ENCODE measurements at regions not wholly inside any gene's neighbourhood (a gene's known extent, or its start where the extent isn't known, plus 50 kb on each side); places are given as distances from the start of the nearest gene placed in this dataset.
A peak's percentile ranks its signal among the peaks of the same experiment; 100 is the strongest.

DNA sequence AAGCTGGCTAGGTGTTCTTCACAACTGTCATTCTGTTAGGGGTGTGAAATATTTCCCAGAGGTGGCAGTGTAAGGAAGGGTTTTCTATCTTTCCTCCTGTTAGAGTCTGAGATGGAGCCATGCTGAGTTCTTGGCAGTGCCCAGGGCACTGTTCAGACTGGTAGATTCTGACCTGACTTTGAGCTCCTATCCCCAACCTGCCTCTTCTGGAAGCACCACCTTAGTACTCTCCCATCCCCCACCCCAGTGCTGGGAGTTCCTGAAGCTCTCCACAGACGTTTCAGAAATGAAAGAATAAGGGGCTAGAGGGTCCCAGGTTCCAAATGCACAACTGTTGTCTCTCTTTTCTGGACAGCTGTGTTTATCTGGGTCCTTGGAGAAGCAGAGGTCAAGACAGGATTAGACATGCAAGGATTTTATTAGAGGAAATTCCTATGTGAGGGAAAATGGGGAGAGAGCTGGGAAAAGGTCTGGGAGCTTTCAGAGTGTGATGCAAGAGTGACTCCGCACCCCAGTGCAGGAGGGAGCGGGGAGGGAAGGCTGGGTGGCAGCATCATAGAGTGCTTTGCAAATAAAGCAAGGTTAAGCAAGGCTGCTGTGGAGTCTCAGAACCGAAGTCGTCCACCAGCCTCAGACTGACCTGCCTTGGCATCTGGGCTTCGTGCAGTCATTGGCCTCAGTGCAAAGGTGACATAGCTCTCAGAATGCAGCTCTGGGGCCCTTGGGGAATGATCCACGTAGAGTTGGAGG is 75.5 kb downstream of the SLC4A3 start:
- no peak for DNase-seq (ENCODE audit: low read depth)
- no peak for TF ChIP-seq CTCF (conservative IDR thresholded peaks at IDR 0.05; ENCODE audit: low read depth, low read length)
- H3K4me3 ChIP-seq (ENCODE audit: low read depth, low read length): no peak overlapping the region

DNA sequence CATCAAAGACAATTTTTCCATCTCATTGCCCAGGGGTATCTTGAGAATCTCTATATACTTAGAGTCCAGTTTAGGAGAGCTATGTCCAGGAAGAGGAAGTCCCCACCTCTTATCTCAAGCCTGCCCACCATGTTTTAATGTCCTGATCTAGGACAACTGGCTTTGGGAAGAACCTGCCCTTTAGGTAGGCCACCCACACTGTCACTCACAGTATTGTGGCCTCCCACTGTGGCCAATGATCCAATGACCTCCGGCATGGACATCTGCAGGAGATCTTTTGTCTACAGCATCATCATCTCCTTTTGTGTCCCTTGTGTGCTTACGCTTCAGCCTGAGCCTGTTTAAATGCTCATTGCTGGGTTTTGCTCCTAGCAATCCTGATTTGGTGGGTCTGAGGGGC is 77.4 kb downstream of the SLC4A3 start:
- no peak for DNase-seq (ENCODE audit: low read depth)
- TF ChIP-seq CTCF (conservative IDR thresholded peaks at IDR 0.05; ENCODE audit: low read depth, low read length): no peak
- no peak overlapping the region for H3K4me3 ChIP-seq (ENCODE audit: low read depth, low read length)

- H3K4me3 ChIP-seq (ENCODE audit: low read depth, low read length): no peak overlapping the region
- DNase-seq (ENCODE audit: low read depth): no peak
- TF ChIP-seq CTCF (conservative IDR thresholded peaks at IDR 0.05; ENCODE audit: low read depth, low read length): no peak
These were observed 79.4 kb downstream of the SLC4A3 start for GRCh38 chr2:219706823-219707281.

DNA sequence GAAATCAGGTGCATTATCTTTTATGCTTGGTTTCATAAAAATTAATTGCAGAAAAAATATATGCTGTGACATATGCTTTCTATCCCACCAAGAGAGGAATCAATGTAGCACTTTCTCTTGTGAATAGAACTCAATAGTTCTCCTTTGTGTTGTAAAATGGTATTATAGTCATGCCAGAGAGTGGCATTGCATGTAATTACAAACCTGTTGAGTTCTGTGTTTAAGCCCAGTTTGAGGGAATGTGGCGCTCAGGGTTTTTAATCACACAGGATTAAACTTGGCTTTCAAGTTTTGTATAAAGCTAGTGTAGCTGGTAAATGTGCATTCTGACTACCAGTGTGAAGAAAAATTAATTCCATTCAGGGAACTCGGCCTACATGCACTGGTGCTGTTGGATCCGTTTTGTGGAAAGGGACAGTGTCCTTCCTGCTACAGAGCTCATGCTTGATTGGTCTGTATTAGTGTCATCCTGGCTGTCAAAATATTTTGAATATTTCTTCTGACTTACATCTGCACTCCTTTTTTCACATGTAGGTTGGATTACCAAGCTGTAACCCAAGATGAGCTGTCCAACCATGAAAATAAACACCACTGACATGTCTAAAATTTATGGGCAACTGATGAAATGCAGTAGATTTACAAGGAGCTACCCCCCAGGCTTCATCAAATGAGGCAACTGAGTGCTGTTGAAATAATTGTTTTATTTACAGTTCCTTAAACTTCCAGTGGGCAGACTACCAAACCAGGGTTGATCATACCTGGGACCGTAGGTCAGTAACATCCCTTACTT is 80.3 kb downstream of the SLC4A3 start:
- H3K4me3 ChIP-seq (ENCODE audit: low read depth, low read length): no peak overlapping the region
- no peak for DNase-seq (ENCODE audit: low read depth)
- TF ChIP-seq CTCF (conservative IDR thresholded peaks at IDR 0.05; ENCODE audit: low read depth, low read length): no peak

GRCh38 chr2:219709331-219709761 is 81.9 kb downstream of the SLC4A3 start:
- no peak overlapping the region for H3K4me3 ChIP-seq (ENCODE audit: low read depth, low read length)
- no peak for DNase-seq (ENCODE audit: low read depth)
- TF ChIP-seq CTCF (conservative IDR thresholded peaks at IDR 0.05; ENCODE audit: low read depth, low read length): no peak

DNA sequence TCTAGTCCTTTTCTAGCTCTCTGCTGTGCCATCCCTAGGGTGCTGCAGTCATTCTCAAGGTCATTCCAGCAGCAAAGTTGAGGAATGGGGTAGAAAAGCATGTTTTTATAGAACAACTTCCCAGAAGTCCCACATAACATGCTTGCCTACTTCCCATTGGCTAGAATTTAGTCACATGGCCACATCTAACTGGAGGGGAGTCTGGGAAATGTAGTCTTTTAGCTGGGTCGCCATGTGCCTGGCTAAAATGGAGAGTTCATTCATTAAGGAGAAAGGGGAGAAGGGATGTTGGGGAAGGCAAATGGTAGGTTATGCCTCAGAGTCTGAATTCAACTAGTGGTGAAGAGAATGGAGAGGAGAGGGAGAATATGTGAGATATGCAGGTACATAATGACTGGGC is 85.7 kb downstream of the SLC4A3 start:
- no peak overlapping the region for H3K4me3 ChIP-seq (ENCODE audit: low read depth, low read length)
- TF ChIP-seq CTCF (conservative IDR thresholded peaks at IDR 0.05; ENCODE audit: low read depth, low read length): no peak
- DNase-seq (ENCODE audit: low read depth): peak; percentile 71

All from choroid plexus epithelial cell (primary cell).